Mesendoderm (in vitro differentiated cells): ENCODE measurements at regions not wholly inside any gene's neighbourhood (a gene's known extent, or its start where the extent isn't known, plus 50 kb on each side); places are given as distances from the start of the nearest gene placed in this dataset.
"Not testable (repeated sequence)": the region's sequence is repeated elsewhere in the genome, so short reads cannot be mapped to it uniquely, and the experiment has no call there.

Source experiments
- DNase-seq: peaks from one replicate; pipeline ENCODE4 v3.0.0; 2013
- H2AK5ac ChIP-seq: 2 replicates; pipeline ENCODE4 v1.6.1; 2013; ENCODE audit warnings: low read length, inconsistent platforms
- H2BK120ac ChIP-seq: 2 replicates; pipeline ENCODE4 v1.6.1; 2013; ENCODE audit warnings: low read depth, mild to moderate bottlenecking, low read length, moderate library complexity, mixed read lengths
- H2BK15ac ChIP-seq: replicated peaks from 2 replicates; pipeline ENCODE4 v1.6.1; 2013; ENCODE audit warnings: low read depth, mild to moderate bottlenecking, moderate library complexity
- H2BK5ac ChIP-seq: 2 replicates; pipeline ENCODE4 v1.6.1; 2013; ENCODE audit warnings: low read length, inconsistent platforms
- H3K18ac ChIP-seq: 2 replicates; pipeline ENCODE4 v1.6.1; 2013; ENCODE audit warnings: mild to moderate bottlenecking, low read length, mixed read lengths
- H3K23ac ChIP-seq: one replicate; pipeline ENCODE4 v1.6.1; 2013; ENCODE audit warnings: low read length
- H3K27ac ChIP-seq: 2 replicates; pipeline ENCODE4 v1.5.1; 2013; ENCODE audit warnings: low read depth, mild to moderate bottlenecking, inconsistent platforms, low read length, moderate library complexity
- H3K27me3 ChIP-seq: 2 replicates; pipeline ENCODE4 v1.6.1; 2013; ENCODE audit warnings: low read length, control low read depth, mild to moderate bottlenecking, inconsistent platforms; ENCODE audit not compliant: insufficient read depth, poor library complexity
- H3K36me3 ChIP-seq: 2 replicates; pipeline ENCODE4 v1.6.1; 2013; ENCODE audit warnings: low read length, inconsistent platforms; ENCODE audit not compliant: control insufficient read depth, insufficient read depth
- H3K4ac ChIP-seq: one replicate; pipeline ENCODE4 v1.6.1; 2013; ENCODE audit warnings: low read depth, mild to moderate bottlenecking, low read length, moderate library complexity
- H3K4me1 ChIP-seq: 2 replicates; pipeline ENCODE4 v1.6.1; 2013; ENCODE audit warnings: low read depth, low read length, inconsistent platforms; ENCODE audit not compliant: control insufficient read depth
- H3K4me2 ChIP-seq: 2 replicates; pipeline ENCODE4 v1.6.1; 2013; ENCODE audit warnings: low read length
- H3K4me3 ChIP-seq: 2 replicates; pipeline ENCODE4 v1.5.1; 2013; ENCODE audit warnings: mild to moderate bottlenecking, low read length
- H3K56ac ChIP-seq: one replicate; pipeline ENCODE4 v1.6.1; 2013; ENCODE audit warnings: low read length
- H3K79me1 ChIP-seq: 2 replicates; pipeline ENCODE4 v1.6.1; 2013; ENCODE audit warnings: low read length, inconsistent platforms
- H3K79me2 ChIP-seq: 2 replicates; pipeline ENCODE4 v1.6.1; 2013; ENCODE audit warnings: mild to moderate bottlenecking, low read length; ENCODE audit not compliant: control insufficient read depth, insufficient read depth
- H3K9ac ChIP-seq: 2 replicates; pipeline ENCODE4 v1.6.1; 2013; ENCODE audit warnings: low read length, inconsistent platforms
- H4K5ac ChIP-seq: one replicate; pipeline ENCODE4 v1.6.1; 2013; ENCODE audit warnings: low read length
- H4K8ac ChIP-seq: one replicate; pipeline ENCODE4 v1.6.1; 2013; ENCODE audit warnings: low read depth, mild to moderate bottlenecking, control low read depth, low read length, moderate library complexity
- WGBS: extraction: QIAGEN DNeasy Blood & Tissue Kit; methylation state at CpG from one replicate; pipeline ENCODE4 v1.1.7; 2013; ENCODE audit warnings: low lambda C conversion rate, missing lambda C conversion rate; ENCODE audit not compliant: insufficient coverage; ENCODE audit errors: extremely low coverage; 5-methylcytosine and 5-hydroxymethylcytosine counted together

DNA sequence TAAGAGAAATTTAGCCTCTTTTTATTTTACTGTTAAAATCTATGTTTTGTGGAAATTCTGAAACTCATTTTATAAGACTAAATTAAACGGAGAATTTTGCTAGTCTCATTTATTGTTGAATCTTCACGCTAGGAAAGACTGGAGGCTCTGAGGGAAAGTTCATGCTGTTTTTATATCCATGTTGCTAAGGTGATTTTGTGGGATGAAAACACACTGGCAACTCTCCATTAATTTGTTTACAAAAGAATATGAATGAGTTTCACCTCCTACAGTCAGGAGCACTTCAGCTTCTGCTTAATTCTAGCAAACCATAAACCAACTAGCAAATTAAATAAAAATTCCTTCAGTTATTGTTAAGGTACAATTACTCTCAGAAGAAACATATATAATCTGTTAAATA is 195.4 kb downstream of the RAP2B start:
- Histone ChIP-seq H3K23ac (no peak overlapping the region), H3K79me2 (no peaks in the 10 kb centered on the region), H3K56ac (no peak overlapping the region), H2AK5ac (no peak overlapping the region), H3K4ac (no peak overlapping the region), H2BK120ac (no peak overlapping the region), H3K4me3 (no peak overlapping the region), H3K18ac (no peak overlapping the region), H3K79me1 (no peaks in the 10 kb centered on the region), H3K4me1 (no peaks in the 10 kb centered on the region), H3K27me3 (no peaks in the 10 kb centered on the region), H3K36me3 (no peaks in the 10 kb centered on the region), H2BK15ac (no peak overlapping the region), H3K4me2 (no peak overlapping the region), H3K9ac (no peak overlapping the region), H4K8ac (no peak overlapping the region), H2BK5ac (no peak overlapping the region), H4K5ac (no peak overlapping the region), H3K27ac (no peak overlapping the region)
- WGBS, result no CpG with 5 or more reads among the region's 2 CpGs
- DNase-seq, result no peak

DNA sequence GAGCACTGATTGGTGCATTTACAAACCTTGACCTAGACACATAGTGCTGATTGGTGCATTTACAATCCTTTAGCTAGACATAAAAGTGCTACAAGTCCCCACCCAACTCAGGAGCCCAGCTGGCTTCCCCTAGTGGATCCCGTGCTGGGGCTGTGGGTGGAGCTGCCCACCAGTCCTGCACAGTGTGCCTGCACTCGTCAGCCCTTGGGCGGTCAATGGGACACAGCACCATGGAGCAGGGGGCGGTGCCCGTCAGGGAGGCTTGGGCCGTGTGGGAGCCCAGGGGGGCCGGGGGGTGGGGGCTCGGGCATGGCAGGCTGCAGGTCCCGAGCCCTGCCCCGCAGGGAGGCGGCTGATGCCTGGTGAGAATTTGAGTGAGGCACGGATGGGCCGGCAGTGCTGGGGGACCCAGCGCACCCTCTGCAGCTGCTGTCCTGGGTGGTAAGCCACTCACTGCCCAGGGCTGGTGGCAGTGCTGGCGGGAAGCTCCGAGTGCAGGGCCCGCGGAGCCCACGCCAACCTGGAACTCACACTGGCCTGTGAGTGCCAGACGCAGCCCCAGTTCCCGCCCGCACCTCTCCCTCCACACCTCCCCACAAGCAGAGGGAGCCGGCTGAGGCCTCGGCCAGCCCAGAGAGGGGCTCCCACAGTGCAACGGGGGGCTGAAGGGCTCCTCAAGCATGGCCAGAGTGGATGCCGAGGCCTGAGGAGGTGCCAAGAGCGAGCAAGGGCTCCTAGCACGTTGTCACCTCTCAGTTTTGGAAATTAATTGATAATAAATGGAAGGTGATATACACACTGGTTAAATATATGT is 207.7 kb downstream of the RAP2B start:
- no peak overlapping the region for H3K27ac ChIP-seq
- no peaks in the 10 kb centered on the region for H3K36me3 ChIP-seq
- H3K23ac ChIP-seq, result no peak overlapping the region
- no peak overlapping the region for H3K4me3 ChIP-seq
- H3K56ac ChIP-seq, result no peak overlapping the region
- H2BK120ac ChIP-seq, result no peak overlapping the region
- H3K18ac ChIP-seq, result no peak overlapping the region
- H2AK5ac ChIP-seq, result no peak overlapping the region
- no CpG with 5 or more reads among the region's 28 CpGs for WGBS
- no peaks in the 10 kb centered on the region for H3K79me1 ChIP-seq
- DNase-seq, result no peak
- no peak overlapping the region for H4K5ac ChIP-seq
- no peaks in the 10 kb centered on the region for H3K27me3 ChIP-seq
- no peak overlapping the region for H2BK15ac ChIP-seq
- H3K4me2 ChIP-seq, result no peak overlapping the region
- H3K9ac ChIP-seq, result no peak overlapping the region
- no peaks in the 10 kb centered on the region for H3K79me2 ChIP-seq
- H4K8ac ChIP-seq, result no peak overlapping the region
- no peak overlapping the region for H2BK5ac ChIP-seq
- H3K4me1 ChIP-seq, result no peaks in the 10 kb centered on the region
- H3K4ac ChIP-seq, result no peak overlapping the region

DNA sequence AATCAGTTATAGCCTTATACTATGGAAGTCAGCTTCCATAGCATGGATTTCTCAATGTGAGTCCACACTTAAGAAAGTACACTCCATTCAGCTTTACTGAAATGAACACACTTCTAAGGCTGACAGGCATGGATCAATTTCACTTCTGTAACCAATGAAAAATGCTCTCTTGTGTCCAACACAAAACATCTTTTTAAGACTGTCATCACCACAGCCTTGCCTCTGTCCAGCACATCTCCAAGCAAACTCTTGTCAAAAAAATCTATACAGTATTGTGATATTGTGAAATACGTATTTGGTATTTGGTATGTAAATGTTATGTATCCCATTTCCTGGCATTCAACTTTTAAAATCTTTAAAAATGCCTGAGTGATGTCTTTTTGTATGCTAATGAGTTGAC is 208.7 kb downstream of the RAP2B start:
- H2BK15ac ChIP-seq, result no peak overlapping the region
- no peak overlapping the region for H4K8ac ChIP-seq
- no peak for DNase-seq
- no peaks in the 10 kb centered on the region for H3K79me1 ChIP-seq
- no peak overlapping the region for H3K4me3 ChIP-seq
- no peaks in the 10 kb centered on the region for H3K36me3 ChIP-seq
- H3K27me3 ChIP-seq, result no peaks in the 10 kb centered on the region
- H2BK120ac ChIP-seq, result no peak overlapping the region
- no peak overlapping the region for H3K27ac ChIP-seq
- H3K9ac ChIP-seq, result no peak overlapping the region
- no peaks in the 10 kb centered on the region for H3K79me2 ChIP-seq
- no peak overlapping the region for H3K56ac ChIP-seq
- WGBS, result no CpG with 5 or more reads among the region's 1 CpG
- no peak overlapping the region for H4K5ac ChIP-seq
- no peaks in the 10 kb centered on the region for H3K4me1 ChIP-seq
- H2AK5ac ChIP-seq, result no peak overlapping the region
- no peak overlapping the region for H3K4ac ChIP-seq
- H2BK5ac ChIP-seq, result no peak overlapping the region
- H3K18ac ChIP-seq, result no peak overlapping the region
- no peak overlapping the region for H3K4me2 ChIP-seq
- H3K23ac ChIP-seq, result no peak overlapping the region

DNA sequence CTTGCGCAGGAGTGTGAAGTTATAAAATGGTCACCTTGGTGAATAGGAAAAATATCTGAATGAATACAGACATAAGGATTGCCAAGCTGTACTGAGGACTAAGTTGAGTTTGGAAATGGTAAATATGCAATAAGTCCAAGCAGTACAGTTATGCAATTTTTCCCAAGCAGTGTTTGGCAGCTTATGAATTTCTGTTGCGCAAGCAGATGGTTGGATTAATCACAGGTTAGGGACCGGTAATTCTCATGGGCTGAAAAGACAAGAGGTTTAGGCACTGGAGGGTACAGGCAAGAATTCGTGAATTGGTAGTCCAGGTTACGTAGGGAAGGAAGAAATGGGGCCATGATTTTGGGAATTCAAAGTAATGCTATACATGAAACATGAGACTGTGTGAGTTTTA is 210.3 kb downstream of the RAP2B start:
- no peak overlapping the region for H4K8ac ChIP-seq
- H3K56ac ChIP-seq, result no peak overlapping the region
- no CpG with 5 or more reads among the region's 5 CpGs for WGBS
- DNase-seq, result no peak
- H2BK5ac ChIP-seq, result no peak overlapping the region
- no peak overlapping the region for H3K18ac ChIP-seq
- H3K9ac ChIP-seq, result no peak overlapping the region
- no peak overlapping the region for H2AK5ac ChIP-seq
- H3K4ac ChIP-seq, result no peak overlapping the region
- H3K79me1 ChIP-seq, result no peaks in the 10 kb centered on the region
- H2BK120ac ChIP-seq, result no peak overlapping the region
- H3K4me2 ChIP-seq, result no peak overlapping the region
- H2BK15ac ChIP-seq, result no peak overlapping the region
- no peaks in the 10 kb centered on the region for H3K4me1 ChIP-seq
- H3K23ac ChIP-seq, result no peak overlapping the region
- no peaks in the 10 kb centered on the region for H3K27me3 ChIP-seq
- no peak overlapping the region for H4K5ac ChIP-seq
- H3K27ac ChIP-seq, result no peak overlapping the region
- no peaks in the 10 kb centered on the region for H3K79me2 ChIP-seq
- no peaks in the 10 kb centered on the region for H3K36me3 ChIP-seq
- no peak overlapping the region for H3K4me3 ChIP-seq

DNA sequence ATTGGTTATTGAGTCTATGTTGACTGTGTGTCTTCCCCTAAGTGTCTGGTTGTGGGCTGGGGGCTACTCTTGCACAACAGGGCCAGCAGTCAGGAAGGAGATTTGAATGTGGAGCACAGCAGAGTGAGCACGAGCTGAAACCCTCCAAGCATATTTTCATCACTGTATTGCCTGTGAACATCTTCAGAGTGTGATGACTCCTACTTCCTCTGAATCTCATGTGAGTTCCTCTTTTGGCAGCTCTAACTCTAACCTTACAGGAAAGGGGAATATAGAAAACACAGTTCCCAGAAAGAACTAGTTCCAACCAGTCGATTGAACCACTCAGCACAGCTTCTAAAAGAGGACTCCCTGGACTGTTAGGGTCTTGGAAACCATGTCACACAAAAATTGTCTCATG is 211.6 kb downstream of the RAP2B start:
- H3K27ac ChIP-seq, result no peak overlapping the region
- no peak overlapping the region for H4K8ac ChIP-seq
- H3K4ac ChIP-seq, result no peak overlapping the region
- H2AK5ac ChIP-seq, result no peak overlapping the region
- no peak overlapping the region for H3K18ac ChIP-seq
- H3K4me2 ChIP-seq, result no peak overlapping the region
- WGBS, result no CpG with 5 or more reads among the region's 2 CpGs
- H3K36me3 ChIP-seq, result no peaks in the 10 kb centered on the region
- H3K4me1 ChIP-seq, result no peaks in the 10 kb centered on the region
- no peak overlapping the region for H2BK5ac ChIP-seq
- no peak for DNase-seq
- H4K5ac ChIP-seq, result no peak overlapping the region
- H3K9ac ChIP-seq, result no peak overlapping the region
- no peaks in the 10 kb centered on the region for H3K27me3 ChIP-seq
- H2BK15ac ChIP-seq, result no peak overlapping the region
- H3K79me1 ChIP-seq, result no peaks in the 10 kb centered on the region
- no peak overlapping the region for H3K56ac ChIP-seq
- no peaks in the 10 kb centered on the region for H3K79me2 ChIP-seq
- no peak overlapping the region for H3K4me3 ChIP-seq
- no peak overlapping the region for H2BK120ac ChIP-seq
- no peak overlapping the region for H3K23ac ChIP-seq

DNA sequence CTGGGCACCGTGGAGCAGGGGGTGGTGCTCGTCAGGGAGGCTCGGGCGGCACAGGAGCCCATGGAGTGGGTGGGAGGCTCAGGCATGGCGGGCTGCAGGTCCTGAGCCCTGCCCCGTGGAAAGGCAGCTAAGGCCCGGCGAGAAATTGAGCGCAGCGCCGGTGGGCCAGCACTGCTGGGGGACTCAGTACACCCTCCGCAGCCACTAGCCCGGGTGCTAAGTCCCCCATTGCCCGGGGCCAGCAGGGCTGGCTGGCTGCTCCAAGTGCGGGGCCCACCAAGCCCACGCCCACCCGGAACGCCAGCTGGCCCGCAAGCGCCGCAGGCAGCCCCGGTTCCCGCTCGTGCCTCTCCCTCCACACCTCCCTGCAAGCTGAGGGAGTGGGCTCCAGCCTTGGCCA is 216.3 kb downstream of the RAP2B start:
- H3K4me3 ChIP-seq, H2AK5ac ChIP-seq, H3K9ac ChIP-seq, H3K27me3 ChIP-seq, H3K4ac ChIP-seq, DNase-seq, H3K23ac ChIP-seq, H4K5ac ChIP-seq, H2BK120ac ChIP-seq, H3K36me3 ChIP-seq, H3K27ac ChIP-seq, H3K18ac ChIP-seq, H3K4me1 ChIP-seq, H4K8ac ChIP-seq, H2BK5ac ChIP-seq, H3K79me1 ChIP-seq, H3K56ac ChIP-seq, H2BK15ac ChIP-seq, H3K4me2 ChIP-seq, H3K79me2 ChIP-seq: not testable (repeated sequence)
- no CpG with 5 or more reads among the region's 24 CpGs for WGBS
